Endodermal cell (in vitro differentiated cells): ENCODE measurements at regions not wholly inside any gene's neighbourhood (a gene's known extent, or its start where the extent isn't known, plus 50 kb on each side); places are given as distances from the start of the nearest gene placed in this dataset.
"Not testable (repeated sequence)": the region's sequence is repeated elsewhere in the genome, so short reads cannot be mapped to it uniquely, and the experiment has no call there.

Source experiments
- DNase-seq: peaks from one replicate; pipeline ENCODE4 v3.0.0-alpha.2; 2017
- H3K27ac ChIP-seq: 2 replicates; pipeline ENCODE4 v1.5.1; 2013; ENCODE audit warnings: mild to moderate bottlenecking, low read depth, low read length, moderate library complexity
- H3K27me3 ChIP-seq: 2 replicates; pipeline ENCODE4 v1.6.1; 2013; ENCODE audit warnings: mild to moderate bottlenecking, low read length, moderate library complexity; ENCODE audit not compliant: insufficient read depth, control insufficient read depth, poor library complexity, severe bottlenecking
- H3K36me3 ChIP-seq: 2 replicates; pipeline ENCODE4 v1.7.0; 2013; ENCODE audit warnings: mild to moderate bottlenecking, low read length, moderate library complexity; ENCODE audit not compliant: control insufficient read depth, insufficient read depth
- H3K4me1 ChIP-seq: one replicate; pipeline ENCODE4 v1.7.0; 2013; ENCODE audit warnings: low read length; ENCODE audit not compliant: control insufficient read depth, insufficient read depth
- H3K4me3 ChIP-seq: 2 replicates; pipeline ENCODE4 v1.5.1; 2013; ENCODE audit warnings: mild to moderate bottlenecking, low read length, moderate library complexity
- H3K9ac ChIP-seq: 2 replicates; pipeline ENCODE4 v1.6.1; 2013; ENCODE audit warnings: mild to moderate bottlenecking, low read length, moderate library complexity; ENCODE audit not compliant: poor library complexity, severe bottlenecking; ENCODE audit errors: extremely low read depth
- H3K9me3 ChIP-seq: 2 replicates; pipeline ENCODE4 v1.6.1; 2013; ENCODE audit warnings: mild to moderate bottlenecking, low read length, moderate library complexity; ENCODE audit not compliant: control insufficient read depth
- H3K27ac Mint-ChIP-seq: 2 replicates; pipeline ENCODE4 v1.8.0; 2020; ENCODE audit warnings: mixed read lengths
- H3K27me3 Mint-ChIP-seq: 2 replicates; pipeline ENCODE4 v1.8.0; 2021; ENCODE audit warnings: mild to moderate bottlenecking, mixed read lengths; ENCODE audit not compliant: insufficient read depth
- H3K36me3 Mint-ChIP-seq: 2 replicates; pipeline ENCODE4 v1.8.0; 2020; ENCODE audit warnings: low read depth, mixed read lengths
- H3K4me1 Mint-ChIP-seq: 2 replicates; pipeline ENCODE4 v1.8.0; 2020; ENCODE audit warnings: mixed read lengths
- H3K4me3 Mint-ChIP-seq: 2 replicates; pipeline ENCODE4 v1.8.0; 2020; ENCODE audit warnings: mild to moderate bottlenecking, moderate library complexity, mixed read lengths
- H3K9me3 Mint-ChIP-seq: 2 replicates; pipeline ENCODE4 v1.8.0; 2020; ENCODE audit warnings: mild to moderate bottlenecking, mixed read lengths
- WGBS, 2 experiments: methylation state at CpG; one replicate each; pipeline versions ENCODE4 v1.1.5 to v1.1.7; 2013; ENCODE audit warnings: missing lambda C conversion rate in 2 of 2, mixed read lengths in 1 of 2; ENCODE audit not compliant: insufficient coverage in 1 of 2, insufficient read length in 1 of 2; 5-methylcytosine and 5-hydroxymethylcytosine counted together

DNA sequence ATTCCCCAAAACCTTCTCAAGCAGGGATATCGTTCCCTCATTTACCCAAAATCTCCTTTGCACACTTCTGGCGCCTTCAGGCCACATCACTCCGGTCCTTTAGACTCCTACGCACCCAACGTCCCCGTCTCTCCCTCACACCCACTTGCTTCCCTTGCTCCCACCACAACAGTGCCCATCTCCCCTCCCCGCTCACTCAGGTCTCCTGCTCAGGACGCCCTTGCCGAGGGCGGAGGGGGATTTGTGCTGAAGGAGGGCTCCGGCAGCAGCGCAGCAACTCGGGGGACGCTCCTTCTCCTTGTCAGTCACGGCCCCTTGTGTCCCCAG is 71.6 kb downstream of the PCMTD2 start:
- not testable (repeated sequence) for H3K9ac ChIP-seq, H3K27ac ChIP-seq, H3K36me3 Mint-ChIP-seq, H3K4me3 Mint-ChIP-seq, H3K4me3 ChIP-seq, H3K36me3 ChIP-seq, H3K4me1 ChIP-seq, H3K27ac Mint-ChIP-seq, DNase-seq, H3K9me3 Mint-ChIP-seq, H3K9me3 ChIP-seq
- H3K4me1 Mint-ChIP-seq, result peaks cover 11% of the 10 kb centered on the region
- WGBS, 2 experiments, result 31% methylated on average over 5 of the region's 15 CpGs; no CpG with 5 or more reads in 1 of the 2 experiments
- H3K27me3 ChIP-seq, result peaks cover 58% of the 10 kb centered on the region
- peaks cover 60% of the 10 kb centered on the region for H3K27me3 Mint-ChIP-seq

DNA sequence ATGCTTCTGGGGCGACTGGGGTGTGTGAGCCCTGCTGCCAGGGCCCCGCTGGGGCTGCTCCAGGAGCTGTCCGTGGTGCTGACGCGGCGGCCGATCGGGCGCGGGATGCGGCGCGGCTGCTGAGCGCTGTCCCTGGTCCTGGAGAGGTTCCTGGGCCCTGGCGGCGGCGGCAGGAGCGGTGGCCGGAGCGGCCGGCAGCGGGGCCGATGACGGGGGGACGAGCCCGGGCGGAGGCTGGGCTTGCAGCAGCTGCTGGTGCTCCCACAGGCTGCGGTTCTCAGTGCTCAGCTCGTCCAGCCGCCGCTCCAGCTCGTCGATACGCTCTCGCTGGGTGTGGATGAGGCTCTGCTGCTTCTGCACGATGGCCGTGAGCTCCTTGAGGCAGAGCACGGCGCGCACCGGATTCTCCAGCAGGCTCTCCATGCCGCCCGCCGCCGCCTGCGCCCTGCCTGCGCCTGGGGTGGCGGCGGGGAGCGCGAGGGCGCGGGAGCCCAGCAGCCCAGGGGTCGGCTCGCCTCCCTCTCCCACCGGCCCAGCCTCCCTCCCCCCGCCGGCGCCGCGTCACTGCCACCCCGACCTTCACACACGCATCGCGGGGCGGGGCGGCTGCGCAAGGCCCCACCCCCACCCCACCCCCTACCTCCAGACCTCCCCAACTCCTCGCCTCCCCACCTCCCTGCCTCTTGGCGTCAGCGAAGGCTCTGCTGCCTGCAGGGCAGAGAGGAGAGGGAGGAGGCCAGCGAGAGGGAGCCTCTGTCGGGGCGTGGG is 72.2 kb downstream of the PCMTD2 start:
- not testable (repeated sequence) for H3K4me1 ChIP-seq, H3K9me3 ChIP-seq, H3K36me3 ChIP-seq, H3K36me3 Mint-ChIP-seq, H3K27ac Mint-ChIP-seq, H3K27ac ChIP-seq, H3K9ac ChIP-seq
- peaks cover 53% of the 10 kb centered on the region for H3K27me3 ChIP-seq
- H3K4me3 ChIP-seq, result peak overlapping the region; percentile 45
- 0 to 1% methylated on average over 4 to 20 of the region's 74 CpGs for WGBS, 2 experiments
- Mint-ChIP-seq H3K9me3 (peaks cover 14% of the 10 kb centered on the region), H3K4me3 (peak overlapping the region; percentile 50), H3K27me3 (peaks cover 59% of the 10 kb centered on the region), H3K4me1 (peaks cover 11% of the 10 kb centered on the region)
- DNase-seq, result peak; percentile 84

DNA sequence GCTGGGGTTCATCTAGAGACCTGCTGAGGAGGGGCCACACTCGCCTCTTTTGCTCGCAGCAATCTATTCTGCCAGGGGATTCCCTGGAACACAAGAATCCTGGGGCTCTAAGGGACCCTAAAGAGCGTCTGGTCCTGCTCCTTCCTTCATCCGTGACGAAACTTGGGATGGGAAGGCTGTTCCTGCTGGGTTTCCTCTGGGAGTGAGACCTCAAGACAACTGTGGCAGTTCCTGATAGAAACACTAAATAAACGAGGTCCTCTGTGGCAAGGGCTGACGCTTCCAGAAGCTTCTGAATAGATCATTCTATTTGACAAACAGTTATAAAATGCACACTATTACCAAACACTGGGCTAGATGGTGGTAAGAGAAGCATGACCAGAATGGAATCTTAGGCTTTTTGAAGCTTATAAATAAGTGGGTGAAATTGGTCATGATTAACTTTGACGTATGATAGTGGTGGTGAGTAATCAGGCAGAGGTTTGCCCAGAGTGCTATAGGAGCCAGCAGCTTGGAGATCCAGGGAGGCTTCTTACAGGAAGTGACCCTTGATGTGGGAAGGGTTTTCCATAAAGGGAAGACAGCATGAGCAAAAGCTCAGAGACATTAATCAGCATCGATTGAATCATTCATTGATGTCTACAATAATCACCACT is 73.2 kb downstream of the PCMTD2 start:
- H3K36me3 Mint-ChIP-seq, H3K9ac ChIP-seq, H3K27ac ChIP-seq, H3K36me3 ChIP-seq, DNase-seq, H3K4me1 ChIP-seq, H3K27ac Mint-ChIP-seq: not testable (repeated sequence)
- Mint-ChIP-seq H3K4me1 (peaks cover 11% of the 10 kb centered on the region), H3K27me3 (peaks cover 59% of the 10 kb centered on the region), H3K9me3 (peaks cover 24% of the 10 kb centered on the region), H3K4me3 (peak overlapping the region; percentile 50)
- peak overlapping the region; percentile 45 for H3K4me3 ChIP-seq
- H3K27me3 ChIP-seq, result peaks cover 46% of the 10 kb centered on the region
- WGBS, 2 experiments, result 39 to 50% methylated on average over 4 to 6 of the region's 9 CpGs
- peaks cover 12% of the 10 kb centered on the region for H3K9me3 ChIP-seq

DNA sequence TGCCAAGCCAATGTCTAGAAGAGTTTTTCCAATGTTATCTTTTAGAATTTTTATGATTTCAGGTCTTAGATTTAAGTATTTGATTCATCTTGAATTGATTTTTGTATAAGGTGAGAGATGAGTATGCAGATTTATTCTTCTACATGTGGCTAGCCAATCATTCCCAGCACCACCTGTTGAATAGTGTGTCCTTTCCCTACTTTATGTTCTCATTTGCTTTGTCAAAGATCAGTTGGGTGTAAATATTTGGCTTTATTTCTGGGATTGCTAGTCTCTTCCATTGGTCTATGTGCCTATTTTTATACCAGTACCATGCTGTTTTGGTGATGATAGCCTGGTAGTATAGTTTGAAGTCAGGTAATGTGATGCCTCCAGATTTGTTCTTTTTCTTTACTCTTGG is 77.1 kb downstream of the PCMTD2 start:
- not testable (repeated sequence) for DNase-seq, H3K27ac Mint-ChIP-seq, H3K36me3 ChIP-seq, H3K4me3 Mint-ChIP-seq, H3K4me3 ChIP-seq, H3K4me1 ChIP-seq, H3K9ac ChIP-seq, H3K27ac ChIP-seq, H3K36me3 Mint-ChIP-seq
- Mint-ChIP-seq H3K9me3 (peaks cover 25% of the 10 kb centered on the region), H3K27me3 (peaks cover 40% of the 10 kb centered on the region), H3K4me1 (peaks cover 11% of the 10 kb centered on the region)
- peaks cover 12% of the 10 kb centered on the region for H3K9me3 ChIP-seq
- H3K27me3 ChIP-seq, result peaks cover 19% of the 10 kb centered on the region
